HK-2 (cell line): ENCODE measurements at regions not wholly inside any gene's neighbourhood (a gene's known extent, or its start where the extent isn't known, plus 50 kb on each side); places are given as distances from the start of the nearest gene placed in this dataset.
"Not testable (repeated sequence)": the region's sequence is repeated elsewhere in the genome, so short reads cannot be mapped to it uniquely, and the experiment has no call there.

Experiments
- DNase-seq: peaks from one replicate; pipeline ENCODE4 v3.0.0-alpha.2; 2018; ENCODE audit not compliant: unreplicated experiment

- DNase-seq = no peak
Observed at GRCh38 chr10:9901971-9902370, 1115.7 kb upstream of the CELF2 start.

DNA sequence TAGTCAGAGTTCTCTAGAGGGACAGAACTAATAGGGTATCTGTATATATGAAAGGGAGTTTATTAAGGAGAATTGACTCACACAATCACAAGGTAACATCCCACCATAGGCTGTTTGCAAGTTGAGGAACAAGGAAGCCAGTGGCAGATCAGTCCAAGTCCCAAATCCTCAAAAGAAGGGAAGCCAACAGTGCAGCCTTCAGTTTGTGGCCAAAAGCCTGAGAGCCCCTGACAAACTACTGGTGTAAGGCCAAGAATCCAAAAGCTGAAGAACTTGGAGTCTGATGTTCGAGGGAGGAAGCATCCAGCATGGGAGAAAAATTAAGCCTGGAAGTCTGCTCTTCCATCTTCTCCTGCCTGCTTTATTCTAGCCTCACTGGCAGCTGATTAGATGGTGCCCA, 1107.2 kb upstream of the CELF2 start:
- no peak for DNase-seq

GRCh38 chr10:9911488-9911887, 1106.2 kb upstream of the CELF2 start:
- no peak for DNase-seq

- no peak for DNase-seq
Observed at GRCh38 chr10:9913876-9914514, 1103.7 kb upstream of the CELF2 start.

DNA sequence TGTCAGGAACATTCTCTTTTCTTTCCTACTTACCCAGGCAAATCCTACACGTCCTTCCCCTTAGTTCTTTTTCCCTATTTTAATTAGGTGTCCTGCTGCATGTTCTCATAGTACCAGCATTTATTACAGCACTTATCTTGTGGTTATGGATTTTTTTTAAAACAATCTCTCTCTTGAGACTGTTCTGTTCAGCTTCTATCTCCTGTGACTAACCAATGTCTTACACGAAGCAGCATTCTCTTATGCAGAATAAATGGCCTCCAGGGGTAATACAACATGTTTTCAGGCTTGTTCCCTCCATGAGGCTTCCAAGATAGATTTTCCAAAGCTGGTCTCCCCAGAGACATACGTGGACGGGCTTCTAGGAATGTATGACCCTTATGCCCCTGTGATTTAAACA, 1096.1 kb upstream of the CELF2 start:
- DNase-seq = no peak

DNA sequence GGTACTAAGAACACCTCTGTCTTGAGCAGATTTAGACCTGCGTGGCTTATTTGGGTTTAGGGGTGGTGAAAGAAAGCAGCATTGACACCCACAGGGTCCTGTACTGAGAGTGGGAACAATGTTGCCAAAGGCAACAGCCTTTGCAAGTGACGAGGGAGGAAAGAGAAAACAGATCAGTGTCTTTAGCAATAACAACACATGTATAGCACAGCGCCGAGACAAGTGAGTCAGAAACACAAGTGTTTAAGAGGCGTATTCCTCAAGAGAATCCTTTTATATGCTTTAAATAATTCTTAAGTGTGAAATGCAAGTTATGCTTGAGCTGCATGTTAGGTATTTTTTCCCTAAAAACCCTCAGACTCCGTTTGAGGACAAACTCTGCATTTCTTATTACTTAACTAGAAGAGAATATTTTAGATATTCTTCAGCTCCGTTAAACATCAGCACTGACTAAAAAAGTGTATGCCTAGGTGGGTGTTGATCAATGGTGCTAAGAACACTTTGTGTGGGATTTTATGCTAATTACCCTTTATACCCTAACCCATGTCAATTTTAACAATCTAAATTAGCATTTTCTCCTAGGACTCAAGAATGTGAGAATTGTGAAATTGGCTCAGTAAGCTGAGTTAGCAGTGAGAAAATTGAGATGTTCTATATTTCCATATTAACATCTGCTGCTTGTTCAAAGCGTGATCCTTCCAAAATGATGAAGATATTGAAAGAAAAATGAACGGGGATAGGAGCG, 1095.4 kb upstream of the CELF2 start:
- no peak for DNase-seq

GRCh38 chr10:9926003-9926402, 1091.7 kb upstream of the CELF2 start:
- DNase-seq = no peak

- DNase-seq = no peak
Observed at GRCh38 chr10:9926881-9927280, 1090.8 kb upstream of the CELF2 start.

GRCh38 chr10:9939716-9940115, 1078.0 kb upstream of the CELF2 start:
- DNase-seq = no peak

DNA sequence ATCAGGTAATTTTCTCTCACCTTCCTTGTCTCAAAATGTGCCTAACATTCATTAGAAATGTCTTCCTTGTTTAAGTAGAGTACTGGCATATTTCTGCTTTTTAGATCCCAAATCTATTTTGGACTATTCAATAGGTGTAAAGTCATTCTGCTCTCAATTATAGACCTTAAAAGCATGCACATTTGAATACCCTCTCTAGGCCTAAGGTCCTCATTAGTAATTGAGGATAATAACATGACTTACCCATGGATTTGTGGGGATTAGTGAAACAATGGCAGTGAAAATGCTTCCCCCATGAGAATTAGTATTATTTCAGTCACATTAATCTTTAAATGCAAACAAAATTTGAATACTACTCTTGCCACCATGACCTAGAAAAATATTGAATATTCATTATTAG, 1073.0 kb upstream of the CELF2 start:
- no peak for DNase-seq

DNA sequence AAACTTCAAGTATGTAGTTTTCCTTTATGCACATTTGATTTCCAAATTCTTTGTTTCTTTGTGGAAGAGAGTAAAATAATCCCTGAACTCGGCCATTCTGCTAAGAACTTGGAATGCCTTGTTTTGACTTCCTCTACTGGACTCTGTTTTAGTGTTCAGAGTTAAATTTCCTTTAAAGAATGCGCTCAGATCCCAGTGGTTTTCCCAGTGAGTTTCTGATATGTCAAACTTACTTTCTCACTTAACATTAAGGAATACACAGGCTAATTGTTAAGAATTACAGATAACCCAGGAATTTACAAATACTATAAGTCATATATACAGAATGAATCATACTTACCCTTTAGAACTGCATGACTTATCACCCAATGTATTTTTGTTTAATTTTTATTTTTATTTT, 1067.6 kb upstream of the CELF2 start:
- DNase-seq = no peak

DNA sequence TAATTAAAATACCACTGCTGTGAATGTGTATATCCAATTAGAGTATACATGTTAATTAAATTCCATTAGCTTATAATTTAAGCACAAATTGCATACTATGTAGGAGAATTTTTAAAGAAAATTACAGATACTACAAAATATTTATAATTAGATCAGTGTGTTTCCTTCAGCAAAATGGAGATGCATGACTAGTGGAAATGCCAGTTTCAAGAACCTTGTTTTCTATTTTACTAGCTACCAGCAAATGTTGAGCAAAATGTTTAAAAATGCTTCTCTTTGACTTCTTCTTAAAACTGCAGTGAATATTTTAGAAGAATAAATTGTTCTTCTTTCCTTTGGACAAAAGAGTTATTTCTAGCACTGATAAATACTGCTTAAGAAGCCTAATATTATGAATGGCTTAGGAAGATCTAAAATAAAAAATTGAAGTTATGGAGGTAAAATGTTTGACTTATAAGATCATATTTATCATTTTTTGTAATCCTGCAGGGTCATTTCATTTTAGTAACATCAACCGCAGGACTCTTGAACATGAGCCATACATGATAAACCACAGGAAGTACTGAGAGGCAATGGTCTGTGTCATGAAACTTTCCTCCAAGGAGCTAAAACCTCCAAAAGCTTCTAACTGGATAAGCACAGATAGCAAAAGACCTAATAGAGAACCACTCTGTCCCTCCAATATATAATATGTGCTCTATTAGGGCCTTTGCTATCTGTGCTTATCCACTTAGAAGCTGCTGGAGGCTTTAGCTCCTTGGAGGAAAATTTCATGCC, 1066.0 kb upstream of the CELF2 start:
- DNase-seq = no peak

- no peak for DNase-seq
Observed at GRCh38 chr10:9957351-9957750, 1060.3 kb upstream of the CELF2 start.

DNA sequence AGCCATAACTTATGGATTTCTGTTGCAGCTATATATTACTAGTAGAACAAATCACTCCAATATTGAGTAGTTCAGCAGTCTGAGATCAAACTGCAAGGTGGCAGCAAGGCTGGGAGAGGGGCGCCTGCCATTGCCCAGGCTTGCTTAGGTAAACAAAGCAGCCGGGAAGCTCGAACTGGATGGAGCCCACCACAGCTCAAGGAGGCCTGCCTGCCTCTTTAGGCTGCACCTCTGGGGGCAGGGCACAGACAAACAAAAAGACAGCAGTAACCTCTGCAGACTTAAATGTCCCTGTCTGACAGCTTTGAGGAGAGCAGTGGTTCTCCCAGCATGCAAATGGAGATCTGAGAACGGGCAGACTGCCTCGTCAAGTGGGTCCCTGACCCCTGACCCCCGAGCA, 1059.8 kb upstream of the CELF2 start:
- not testable (repeated sequence) for DNase-seq

- DNase-seq = no peak
Observed at GRCh38 chr10:9965341-9965740, 1052.3 kb upstream of the CELF2 start.

DNA sequence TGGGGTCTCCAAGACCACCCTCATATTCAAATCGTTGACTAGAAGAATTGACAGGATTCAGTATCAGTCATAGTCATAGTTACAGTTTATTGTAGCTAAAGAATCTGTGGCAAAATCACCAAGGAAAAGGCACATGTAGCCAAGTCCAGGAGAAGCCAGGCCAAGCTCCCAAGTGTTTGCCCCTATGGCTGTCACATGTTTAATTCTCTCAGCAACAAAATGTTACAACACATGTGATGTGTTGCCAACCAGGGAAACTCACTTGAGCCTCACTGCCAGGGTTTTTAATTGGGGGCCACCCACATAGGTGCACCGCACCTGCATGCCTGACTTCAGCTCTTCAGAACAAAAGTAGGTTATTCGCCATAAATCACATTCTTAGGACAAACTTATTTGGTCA, 1030.9 kb upstream of the CELF2 start:
- no peak for DNase-seq

- no peak for DNase-seq
Observed at GRCh38 chr10:9987197-9987596, 1030.5 kb upstream of the CELF2 start.

DNA sequence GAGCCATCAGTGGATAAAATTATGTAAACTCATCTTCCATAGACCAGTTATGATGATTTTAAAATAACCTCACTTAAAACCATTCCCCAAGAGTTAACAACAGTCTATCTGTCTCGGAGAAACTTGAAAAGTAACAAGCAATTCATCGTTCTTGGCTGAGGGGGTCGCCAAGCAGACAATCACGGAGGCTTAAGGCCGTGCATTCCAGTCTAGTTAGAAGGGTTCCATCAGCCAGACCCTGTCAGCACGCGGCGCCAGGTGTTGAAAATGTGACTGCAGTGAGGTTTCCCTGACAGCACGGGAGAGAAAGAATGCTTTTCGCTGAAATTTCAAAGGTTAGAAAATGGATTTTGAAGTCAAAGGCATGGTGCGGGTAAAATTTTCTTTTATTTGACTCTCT, 1025.0 kb upstream of the CELF2 start:
- DNase-seq = no peak

DNA sequence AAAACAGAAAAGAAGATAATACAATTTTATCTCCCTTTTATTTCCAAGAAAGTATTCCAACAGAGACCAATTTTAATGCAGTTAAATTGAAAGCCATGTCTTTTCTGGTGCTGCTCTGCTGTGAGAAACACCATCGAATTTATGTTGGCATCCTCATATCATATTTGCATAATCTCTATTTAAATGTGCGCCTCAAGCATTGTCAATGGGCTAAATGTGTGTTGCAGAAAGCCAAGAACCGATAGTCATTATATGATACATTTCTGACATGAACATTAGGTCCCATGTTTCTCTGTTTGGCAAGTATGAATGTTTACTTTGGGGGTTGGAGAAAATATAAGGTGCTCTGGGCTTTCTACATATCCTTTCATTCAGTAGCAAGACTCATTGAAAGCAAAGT, 1023.5 kb upstream of the CELF2 start:
- no peak for DNase-seq

GRCh38 chr10:9999627-10000026, 1018.0 kb upstream of the CELF2 start:
- DNase-seq = no peak

DNA sequence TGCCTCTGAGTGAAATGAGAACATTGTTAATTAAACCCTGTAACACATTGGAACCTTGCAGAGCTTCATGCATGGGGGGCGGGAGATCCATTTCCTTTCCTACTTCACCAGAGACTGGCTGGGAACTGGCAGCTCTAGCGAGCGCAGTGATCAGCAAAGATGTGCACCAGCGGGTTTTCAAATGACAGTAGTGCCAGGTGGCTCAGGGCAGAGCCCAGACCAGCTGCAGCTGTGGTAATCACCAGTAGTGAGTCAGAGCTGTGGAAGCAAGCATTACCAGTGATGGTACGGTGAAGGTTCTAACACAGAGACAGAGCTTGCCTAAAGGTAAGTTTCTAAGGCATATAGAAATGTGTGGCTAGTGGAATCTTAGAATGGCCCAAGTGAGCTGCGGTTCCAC, 1009.7 kb upstream of the CELF2 start:
- no peak for DNase-seq

GRCh38 chr10:10010397-10010796, 1007.3 kb upstream of the CELF2 start:
- DNase-seq = no peak

- no peak for DNase-seq
Observed at GRCh38 chr10:10014846-10015245, 1002.8 kb upstream of the CELF2 start.
